ENCODE measurements at regions not wholly inside any gene's neighbourhood (a gene's known extent, or its start where the extent isn't known, plus 50 kb on each side); places are given as distances from the start of the nearest gene placed in this dataset.
A peak's percentile ranks its signal among the peaks of the same experiment; 100 is the strongest.
"Not testable (repeated sequence)": the region's sequence is repeated elsewhere in the genome, so short reads cannot be mapped to it uniquely, and the experiment has no call there.

GRCh38 chr5:51559339-51559738 lies 176.1 kb downstream of the ISL1 start:
- no peak for DNase-seq (ENCODE audit: low spot score)

- no peak for DNase-seq (ENCODE audit: low spot score)
Measured at GRCh38 chr5:51559921-51560658, 176.8 kb downstream of the ISL1 start.

GRCh38 chr5:51566953-51567352 lies 183.7 kb downstream of the ISL1 start:
- no peak for DNase-seq (ENCODE audit: low spot score)

GRCh38 chr5:51567636-51568035 lies 184.4 kb downstream of the ISL1 start:
- DNase-seq (ENCODE audit: low spot score), result no peak

GRCh38 chr5:51573835-51574234 lies 190.6 kb downstream of the ISL1 start:
- no peak for DNase-seq (ENCODE audit: low spot score)

GRCh38 chr5:51582871-51583394 lies 199.7 kb downstream of the ISL1 start:
- DNase-seq (ENCODE audit: low spot score), result no peak

GRCh38 chr5:51598026-51598425 lies 214.8 kb downstream of the ISL1 start:
- DNase-seq (ENCODE audit: low spot score), result no peak

GRCh38 chr5:51599587-51599986 lies 216.3 kb downstream of the ISL1 start:
- DNase-seq (ENCODE audit: low spot score), result no peak

- no peak for DNase-seq (ENCODE audit: low spot score)
Measured at GRCh38 chr5:51604324-51604723, 221.1 kb downstream of the ISL1 start.

- no peak for DNase-seq (ENCODE audit: low spot score)
Measured at GRCh38 chr5:51606921-51607320, 223.7 kb downstream of the ISL1 start.

- no peak for DNase-seq (ENCODE audit: low spot score)
Measured at GRCh38 chr5:51618234-51618633, 235.0 kb downstream of the ISL1 start.

- DNase-seq (ENCODE audit: low spot score), result no peak
Measured at GRCh38 chr5:51621156-51621555, 237.9 kb downstream of the ISL1 start.

- no peak for DNase-seq (ENCODE audit: low spot score)
Measured at GRCh38 chr5:51622161-51622790, 239.0 kb downstream of the ISL1 start.

GRCh38 chr5:51625224-51625968 lies 242.1 kb downstream of the ISL1 start:
- no peak for DNase-seq (ENCODE audit: low spot score)

- no peak for DNase-seq (ENCODE audit: low spot score)
Measured at GRCh38 chr5:51632027-51632426, 248.8 kb downstream of the ISL1 start.

GRCh38 chr5:51632793-51633192 lies 249.5 kb downstream of the ISL1 start:
- peak; percentile 46 for DNase-seq (ENCODE audit: low spot score)

GRCh38 chr5:51636973-51637372 lies 253.7 kb downstream of the ISL1 start:
- not testable (repeated sequence) for DNase-seq (ENCODE audit: low spot score)

GRCh38 chr5:51644976-51645375 lies 261.7 kb downstream of the ISL1 start:
- no peak for DNase-seq (ENCODE audit: low spot score)

GRCh38 chr5:51646482-51646881 lies 263.2 kb downstream of the ISL1 start:
- DNase-seq (ENCODE audit: low spot score), result no peak

GRCh38 chr5:51650824-51651223 lies 267.6 kb downstream of the ISL1 start:
- no peak for DNase-seq (ENCODE audit: low spot score)

GRCh38 chr5:51651476-51651875 lies 268.2 kb downstream of the ISL1 start:
- no peak for DNase-seq (ENCODE audit: low spot score)

GRCh38 chr5:51651889-51652288 lies 268.6 kb downstream of the ISL1 start:
- peak; percentile 6 for DNase-seq (ENCODE audit: low spot score)

- peak; percentile 16 for DNase-seq (ENCODE audit: low spot score)
Measured at GRCh38 chr5:51652980-51653379, 269.7 kb downstream of the ISL1 start.

Data from H4 (cell line).